Endothelial cell of umbilical vein (primary cell): ENCODE measurements at regions not wholly inside any gene's neighbourhood (a gene's known extent, or its start where the extent isn't known, plus 50 kb on each side); places are given as distances from the start of the nearest gene placed in this dataset.

Experiments
- BruUV-seq: library from RNA; stranded (reverse); fragments of 400-500 nt; replicated peaks from 2 replicates; lab custom pipeline; 2021; lab: Mats Ljungman, UMichigan
- CTCF ChIA-PET: fragments of 300-600, 350-600 bp; sonication (Branson Sonifier 250); formaldehyde crosslinking; loops from one replicate; lab custom pipeline; 2021; ENCODE audit warnings: antibody characterized with exemption, inconsistent platforms; lab: Charles Lee
- POLR2A ChIA-PET: fragments of 300-600, 350-600 bp; sonication (Branson Sonifier 250); formaldehyde crosslinking; loops from one replicate; lab custom pipeline; 2021; ENCODE audit warnings: antibody characterized with exemption, inconsistent platforms; lab: Charles Lee
- DNase-seq: peaks from one replicate; pipeline ENCODE4 v3.0.0-alpha.2; 2011; ENCODE audit warnings: low read depth, low spot score
- FAIRE-seq: peaks from 2 replicates; lab custom pipeline; 2011; peaks lifted over from hg19 to GRCh38; lab: Jason Lieb, UNC
- H2AFZ ChIP-seq: 2 replicates; pipeline ENCODE4 v1.6.0; 2012; ENCODE audit warnings: low read depth, low read length, control low read depth, inconsistent platforms
- H3K27ac ChIP-seq: 2 replicates; pipeline ENCODE4 v1.5.1; 2011; ENCODE audit warnings: low read depth, mild to moderate bottlenecking, control low read depth, low read length, moderate library complexity; ENCODE audit not compliant: insufficient read depth
- H3K27me3 ChIP-seq, 2 experiments: 2 replicates each; pipeline versions ENCODE4 v1.6.0 to v1.6.1; 2011; ENCODE audit warnings: low read length in 2 of 2, mixed read lengths in 1 of 2; ENCODE audit not compliant: control insufficient read depth in 2 of 2, insufficient read depth in 2 of 2
- H3K36me3 ChIP-seq, 2 experiments: 2 replicates in 1 of 2; 3 replicates in 1 of 2; pipeline ENCODE4 v1.5.1; 2011; ENCODE audit warnings: low read length in 2 of 2, mild to moderate bottlenecking in 1 of 2, moderate library complexity in 1 of 2; ENCODE audit not compliant: control insufficient read depth in 2 of 2, insufficient read depth in 2 of 2; ENCODE audit errors: extremely low read depth in 1 of 2
- H3K4me1 ChIP-seq: 3 replicates; pipeline ENCODE4 v1.5.1; 2011; ENCODE audit warnings: mild to moderate bottlenecking, low read length; ENCODE audit not compliant: control insufficient read depth, insufficient read depth; ENCODE audit errors: extremely low read depth
- H3K4me2 ChIP-seq: 2 replicates; pipeline ENCODE4 v1.6.1; 2011; ENCODE audit warnings: low read length, control low read depth, mixed read lengths; ENCODE audit not compliant: insufficient read depth
- H3K4me3 ChIP-seq, 3 experiments: fragments of 200-600 bp in 1 of 3; sonication (generic), shearing (Covaris generic) in 1 of 3; replicated peaks in 1 of 3; 2 replicates each; pipeline ENCODE4 v1.5.1; 2011 to 2016; ENCODE audit warnings: control low read depth in 3 of 3, low read length in 3 of 3, mild to moderate bottlenecking in 2 of 3, inconsistent platforms in 1 of 3, low read depth in 1 of 3, moderate library complexity in 1 of 3; ENCODE audit not compliant: insufficient read depth in 1 of 3
- H3K79me2 ChIP-seq: 2 replicates; pipeline ENCODE4 v1.6.0; 2012; ENCODE audit warnings: low read length, inconsistent platforms; ENCODE audit not compliant: control insufficient read depth, insufficient read depth
- H3K9ac ChIP-seq: replicated peaks from 2 replicates; pipeline ENCODE3; 2011; ENCODE audit warnings: low read length, control low read depth; ENCODE audit not compliant: insufficient read depth; ENCODE audit errors: extremely low read depth
- H3K9me1 ChIP-seq: replicated peaks from 3 replicates; pipeline ENCODE4 v1.6.0; 2011; ENCODE audit warnings: mild to moderate bottlenecking, low read length; ENCODE audit not compliant: control insufficient read depth, insufficient read depth; ENCODE audit errors: extremely low read depth
- H3K9me3 ChIP-seq: replicated peaks from 2 replicates; pipeline ENCODE4 v1.5.1; 2012; ENCODE audit warnings: low read length, inconsistent platforms; ENCODE audit not compliant: control insufficient read depth, insufficient read depth
- H4K20me1 ChIP-seq: replicated peaks from 2 replicates; pipeline ENCODE3; 2011; ENCODE audit warnings: mild to moderate bottlenecking, low read length; ENCODE audit not compliant: control insufficient read depth, insufficient read depth; ENCODE audit errors: extremely low read depth
- EZH2 ChIP-seq: IDR thresholded peaks from 2 replicates; pipeline ENCODE4 v1.6.1; 2012; ENCODE audit warnings: borderline replicate concordance, low read depth, mild to moderate bottlenecking, moderate library complexity, low read length, inconsistent platforms; ENCODE audit not compliant: severe bottlenecking
- GATA2 ChIP-seq: IDR thresholded peaks from 2 replicates; pipeline ENCODE4 v1.7.0; 2011; ENCODE audit warnings: low read depth, mild to moderate bottlenecking, moderate library complexity, mixed read lengths, low read length; ENCODE audit not compliant: insufficient read length, insufficient read depth
- JUN ChIP-seq: IDR thresholded peaks from 2 replicates; pipeline ENCODE4 v1.6.1; 2011; ENCODE audit warnings: borderline replicate concordance, low read depth; ENCODE audit not compliant: insufficient read length, insufficient read depth
- MYC ChIP-seq: IDR thresholded peaks from one replicate; pipeline ENCODE4 v1.6.1; 2011; ENCODE audit warnings: mild to moderate bottlenecking, low read depth, low read length
- POLR2A ChIP-seq: IDR thresholded peaks from 2 replicates; pipeline ENCODE4 v1.6.1; 2012; ENCODE audit warnings: low read depth, mild to moderate bottlenecking, control low read depth, low read length
- POLR2AphosphoS5 ChIP-seq: IDR thresholded peaks from 2 replicates; pipeline ENCODE4 v1.6.1; 2012; ENCODE audit warnings: low read depth, mild to moderate bottlenecking, control low read depth, low read length, moderate library complexity; ENCODE audit not compliant: insufficient read depth
- dilution Hi-C: fragments of 300-500 bp; cut with MboI; formaldehyde crosslinking; loops from one replicate; pipeline ENCODE4 v1.15.0; 2019; ENCODE audit warnings: low sequenced_read_pairs; ENCODE audit not compliant: extremely low pct_ligation_motif_present
- intact Hi-C: fragments of 100-400 bp; cut with micrococcal nuclease; formaldehyde crosslinking; loops from one replicate; pipeline ENCODE4 v1.10.0; 2022
- TF ChIP-seq, protein P1 (sequence below), 2 donors: IDR thresholded peaks; 1 replicate in 1 of 2; 2 replicates in 1 of 2; pipeline ENCODE4 v1.5.1; 2011; ENCODE audit warnings: low read length in 2 of 2, mild to moderate bottlenecking in 2 of 2, moderate library complexity in 2 of 2, control low read depth in 1 of 2, inconsistent platforms in 1 of 2, low read depth in 1 of 2; ENCODE audit not compliant: insufficient read depth in 1 of 2; ENCODE audit errors: extremely low read depth in 1 of 2
- TF ChIP-seq, protein P2 (sequence below): IDR thresholded peaks from 2 replicates; pipeline ENCODE4 v1.6.1; 2011; ENCODE audit not compliant: insufficient read depth, insufficient read length

DNA sequence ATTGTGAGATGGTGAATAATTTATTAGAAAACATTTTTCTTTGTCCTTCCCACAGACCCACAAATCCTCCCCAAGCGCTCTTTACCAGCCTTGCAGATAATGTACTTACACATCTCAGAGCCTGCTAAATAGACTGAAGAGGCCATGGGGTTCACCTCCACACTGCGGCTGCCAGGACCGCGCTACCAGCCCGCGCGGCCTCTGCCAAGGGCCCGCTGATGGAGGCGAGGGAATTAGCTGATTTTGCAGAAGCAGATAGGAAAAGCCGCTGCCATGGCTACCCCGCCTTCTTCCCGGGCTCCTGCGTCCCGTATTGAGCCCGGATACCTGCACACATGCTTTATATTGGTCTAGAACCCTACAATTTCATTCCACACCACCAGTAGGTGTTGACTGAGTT, 248.0 kb upstream of the FOXD3 start:
- intact Hi-C loops (no loop called here), dilution Hi-C loops (no loop called here)
- Histone ChIP-seq H3K9me3 (no peaks in the 10 kb centered on the region), H3K79me2 (no peaks in the 10 kb centered on the region), H3K36me3 (no peaks in the 10 kb centered on the region), H3K4me3 (no peak overlapping the region), H2AFZ (no peak overlapping the region), H3K4me1 (no peaks in the 10 kb centered on the region), H4K20me1 (no peaks in the 10 kb centered on the region), H3K27ac (no peak overlapping the region), H3K27me3 (peaks cover 19 to 32% of the 10 kb centered on the region in 2 experiments), H3K4me2 (no peak overlapping the region), H3K9ac (no peak overlapping the region), H3K9me1 (no peaks in the 10 kb centered on the region)
- CTCF ChIA-PET: interaction anchor here (1.2 kb wide), 1 partner anchor 75 kb away, joined by 4 read pairs; no protein-coding TSS in a partner anchor
- DNase-seq (no peak), FAIRE-seq (no peak)
- POLR2A ChIA-PET: no interaction called here
- no TSS peak for BruUV-seq
- TF ChIP-seq, protein P1, sequence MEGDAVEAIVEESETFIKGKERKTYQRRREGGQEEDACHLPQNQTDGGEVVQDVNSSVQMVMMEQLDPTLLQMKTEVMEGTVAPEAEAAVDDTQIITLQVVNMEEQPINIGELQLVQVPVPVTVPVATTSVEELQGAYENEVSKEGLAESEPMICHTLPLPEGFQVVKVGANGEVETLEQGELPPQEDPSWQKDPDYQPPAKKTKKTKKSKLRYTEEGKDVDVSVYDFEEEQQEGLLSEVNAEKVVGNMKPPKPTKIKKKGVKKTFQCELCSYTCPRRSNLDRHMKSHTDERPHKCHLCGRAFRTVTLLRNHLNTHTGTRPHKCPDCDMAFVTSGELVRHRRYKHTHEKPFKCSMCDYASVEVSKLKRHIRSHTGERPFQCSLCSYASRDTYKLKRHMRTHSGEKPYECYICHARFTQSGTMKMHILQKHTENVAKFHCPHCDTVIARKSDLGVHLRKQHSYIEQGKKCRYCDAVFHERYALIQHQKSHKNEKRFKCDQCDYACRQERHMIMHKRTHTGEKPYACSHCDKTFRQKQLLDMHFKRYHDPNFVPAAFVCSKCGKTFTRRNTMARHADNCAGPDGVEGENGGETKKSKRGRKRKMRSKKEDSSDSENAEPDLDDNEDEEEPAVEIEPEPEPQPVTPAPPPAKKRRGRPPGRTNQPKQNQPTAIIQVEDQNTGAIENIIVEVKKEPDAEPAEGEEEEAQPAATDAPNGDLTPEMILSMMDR (IDR thresholded peaks at IDR 0.05; ENCODE audit: extremely low read depth in 1 of 2, insufficient read depth in 1 of 2, low read depth in 1 of 2, low read length in 2 of 2): no peak
- TF ChIP-seq MYC (no peak), POLR2AphosphoS5 (no peak), GATA2 (no peak), POLR2A (no peak), JUN (no peak), EZH2 (no peak)
- TF ChIP-seq, protein P2, sequence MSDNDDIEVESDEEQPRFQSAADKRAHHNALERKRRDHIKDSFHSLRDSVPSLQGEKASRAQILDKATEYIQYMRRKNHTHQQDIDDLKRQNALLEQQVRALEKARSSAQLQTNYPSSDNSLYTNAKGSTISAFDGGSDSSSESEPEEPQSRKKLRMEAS: no peak
